ENCODE measurements at regions not wholly inside any gene's neighbourhood (a gene's known extent, or its start where the extent isn't known, plus 50 kb on each side); places are given as distances from the start of the nearest gene placed in this dataset.

DNA sequence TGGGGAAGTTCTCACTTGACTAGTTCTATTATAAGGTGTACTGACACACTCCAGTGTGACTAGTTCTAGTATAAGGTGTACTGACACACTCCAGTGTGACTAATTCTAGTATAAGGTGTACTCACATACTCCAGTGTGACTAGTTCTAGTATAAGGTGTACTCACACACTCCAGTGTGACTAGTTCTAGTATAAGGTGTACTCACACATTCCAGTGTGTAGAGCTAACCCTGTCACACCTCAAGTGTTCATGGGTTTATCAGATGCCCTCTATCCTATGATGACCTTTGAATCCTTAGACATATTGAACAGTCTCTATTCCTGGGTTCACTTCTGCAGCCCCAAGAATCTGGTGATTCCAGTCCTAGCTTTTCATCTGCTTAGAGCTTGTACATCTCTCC, 54.6 kb upstream of the MYO16 start:
- no peak for DNase-seq (ENCODE audit: low spot score)
- H3K36me3 ChIP-seq (ENCODE audit: low read depth) = no peaks in the 10 kb centered on the region
- TF ChIP-seq, protein P1, sequence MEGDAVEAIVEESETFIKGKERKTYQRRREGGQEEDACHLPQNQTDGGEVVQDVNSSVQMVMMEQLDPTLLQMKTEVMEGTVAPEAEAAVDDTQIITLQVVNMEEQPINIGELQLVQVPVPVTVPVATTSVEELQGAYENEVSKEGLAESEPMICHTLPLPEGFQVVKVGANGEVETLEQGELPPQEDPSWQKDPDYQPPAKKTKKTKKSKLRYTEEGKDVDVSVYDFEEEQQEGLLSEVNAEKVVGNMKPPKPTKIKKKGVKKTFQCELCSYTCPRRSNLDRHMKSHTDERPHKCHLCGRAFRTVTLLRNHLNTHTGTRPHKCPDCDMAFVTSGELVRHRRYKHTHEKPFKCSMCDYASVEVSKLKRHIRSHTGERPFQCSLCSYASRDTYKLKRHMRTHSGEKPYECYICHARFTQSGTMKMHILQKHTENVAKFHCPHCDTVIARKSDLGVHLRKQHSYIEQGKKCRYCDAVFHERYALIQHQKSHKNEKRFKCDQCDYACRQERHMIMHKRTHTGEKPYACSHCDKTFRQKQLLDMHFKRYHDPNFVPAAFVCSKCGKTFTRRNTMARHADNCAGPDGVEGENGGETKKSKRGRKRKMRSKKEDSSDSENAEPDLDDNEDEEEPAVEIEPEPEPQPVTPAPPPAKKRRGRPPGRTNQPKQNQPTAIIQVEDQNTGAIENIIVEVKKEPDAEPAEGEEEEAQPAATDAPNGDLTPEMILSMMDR (IDR thresholded peaks at IDR 0.05; ENCODE audit: poor library complexity, severe bottlenecking) = no peak
- H3K27ac ChIP-seq (ENCODE audit: poor library complexity, severe bottlenecking) = no peak overlapping the region
- ATAC-seq (ENCODE audit: low read depth) = no peak
- H3K4me3 ChIP-seq (ENCODE audit: severe bottlenecking) = no peak overlapping the region
- peaks cover 9% of the 10 kb centered on the region for H3K27me3 ChIP-seq (ENCODE audit: insufficient read depth, poor library complexity, severe bottlenecking)
- no peaks in the 10 kb centered on the region for H3K9me3 ChIP-seq (ENCODE audit: severe bottlenecking)
- no peaks in the 10 kb centered on the region for H3K4me1 ChIP-seq (ENCODE audit: insufficient read depth, poor library complexity, severe bottlenecking)

DNA sequence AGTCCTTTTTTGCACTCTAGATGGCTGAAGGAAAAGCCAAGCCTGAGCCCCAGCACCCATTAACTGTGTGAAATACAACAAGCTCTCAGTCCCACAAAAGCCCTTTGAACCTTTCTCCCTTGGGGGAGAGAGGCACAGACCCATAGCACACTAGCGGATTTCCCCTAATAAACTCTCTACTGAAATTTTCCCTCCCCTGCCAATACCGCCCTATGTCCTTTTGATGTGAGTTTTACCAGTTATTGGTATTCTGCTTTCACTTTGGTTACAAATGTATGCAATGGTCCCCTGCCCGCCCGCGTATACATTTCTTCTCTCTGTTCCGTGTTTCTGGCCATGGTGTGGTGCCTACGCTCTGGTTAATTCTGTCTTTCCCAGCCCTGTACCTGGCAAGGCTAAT, 54.0 kb upstream of the MYO16 start:
- Histone ChIP-seq H3K4me3 (ENCODE audit: severe bottlenecking) (no peak overlapping the region), H3K27ac (ENCODE audit: poor library complexity, severe bottlenecking) (no peak overlapping the region), H3K4me1 (ENCODE audit: insufficient read depth, poor library complexity, severe bottlenecking) (no peaks in the 10 kb centered on the region), H3K9me3 (ENCODE audit: severe bottlenecking) (no peaks in the 10 kb centered on the region), H3K27me3 (ENCODE audit: insufficient read depth, poor library complexity, severe bottlenecking) (peaks cover 13% of the 10 kb centered on the region), H3K36me3 (ENCODE audit: low read depth) (no peaks in the 10 kb centered on the region)
- no peak for DNase-seq (ENCODE audit: low spot score)
- TF ChIP-seq, protein P1 (IDR thresholded peaks at IDR 0.05; ENCODE audit: poor library complexity, severe bottlenecking) = no peak
- ATAC-seq (ENCODE audit: low read depth) = no peak
